GM12892 (cell line): ENCODE measurements at regions not wholly inside any gene's neighbourhood (a gene's known extent, or its start where the extent isn't known, plus 50 kb on each side); places are given as distances from the start of the nearest gene placed in this dataset.

Experiments
- POLR2A ChIP-seq: IDR thresholded peaks from 2 replicates; pipeline ENCODE4 v1.6.1; 2011; ENCODE audit warnings: low read depth, low read length, control low read depth
- POLR2AphosphoS5 ChIP-seq: IDR thresholded peaks from 2 replicates; pipeline ENCODE4 v1.6.1; 2011; ENCODE audit warnings: low read depth, low read length, control low read depth

- no peak for TF ChIP-seq POLR2A
- no peak for TF ChIP-seq POLR2AphosphoS5
Measured at GRCh38 chr2:56055405-56055804, 128.4 kb upstream of the CCDC85A start.
